ENCODE measurements at regions not wholly inside any gene's neighbourhood (a gene's known extent, or its start where the extent isn't known, plus 50 kb on each side); places are given as distances from the start of the nearest gene placed in this dataset.

DNA sequence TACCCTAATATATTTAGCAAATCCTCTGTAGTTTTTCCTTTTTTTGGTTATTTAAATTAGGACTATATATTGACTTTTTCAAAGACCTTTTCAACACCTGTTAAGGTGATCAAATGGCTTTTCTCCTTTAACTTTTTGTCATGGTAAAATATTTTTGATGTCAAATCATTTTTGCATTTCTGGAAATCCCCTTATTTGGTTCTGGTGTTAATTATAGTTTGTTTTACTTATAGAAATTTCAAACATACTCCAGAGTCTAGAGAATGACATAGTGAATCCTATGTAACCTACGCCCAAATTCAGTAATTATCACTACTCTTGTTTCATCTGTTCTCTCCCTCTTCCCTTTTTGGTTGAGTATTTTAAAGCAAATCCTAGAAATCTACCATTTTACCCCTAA, 121.3 kb upstream of the TBL1XR1 start:
- intact Hi-C loops (cut with DNase I): no loop called here
- DNase-seq: no peak
- WGBS, 2 donors: 94 to 100% methylated on average over 1 of the region's 1 CpG
- Histone ChIP-seq H3K27me3 (no peaks in the 10 kb centered on the region), H3K9me3 (peaks cover 0 to 4% (median 0%) of the 10 kb centered on the region in 3 donors), H3K36me3 (no peaks in the 10 kb centered on the region), H3K4me3 (no peak overlapping the region), H3K4me1 (peaks cover 0 to 6% (median 0%) of the 10 kb centered on the region in 3 donors), H3K27ac (no peak overlapping the region)
- no peak for TF ChIP-seq POLR2A (IDR thresholded peaks at IDR 0.05)
- TF ChIP-seq, protein P1, sequence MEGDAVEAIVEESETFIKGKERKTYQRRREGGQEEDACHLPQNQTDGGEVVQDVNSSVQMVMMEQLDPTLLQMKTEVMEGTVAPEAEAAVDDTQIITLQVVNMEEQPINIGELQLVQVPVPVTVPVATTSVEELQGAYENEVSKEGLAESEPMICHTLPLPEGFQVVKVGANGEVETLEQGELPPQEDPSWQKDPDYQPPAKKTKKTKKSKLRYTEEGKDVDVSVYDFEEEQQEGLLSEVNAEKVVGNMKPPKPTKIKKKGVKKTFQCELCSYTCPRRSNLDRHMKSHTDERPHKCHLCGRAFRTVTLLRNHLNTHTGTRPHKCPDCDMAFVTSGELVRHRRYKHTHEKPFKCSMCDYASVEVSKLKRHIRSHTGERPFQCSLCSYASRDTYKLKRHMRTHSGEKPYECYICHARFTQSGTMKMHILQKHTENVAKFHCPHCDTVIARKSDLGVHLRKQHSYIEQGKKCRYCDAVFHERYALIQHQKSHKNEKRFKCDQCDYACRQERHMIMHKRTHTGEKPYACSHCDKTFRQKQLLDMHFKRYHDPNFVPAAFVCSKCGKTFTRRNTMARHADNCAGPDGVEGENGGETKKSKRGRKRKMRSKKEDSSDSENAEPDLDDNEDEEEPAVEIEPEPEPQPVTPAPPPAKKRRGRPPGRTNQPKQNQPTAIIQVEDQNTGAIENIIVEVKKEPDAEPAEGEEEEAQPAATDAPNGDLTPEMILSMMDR (IDR thresholded peaks at IDR 0.05): no peak

DNA sequence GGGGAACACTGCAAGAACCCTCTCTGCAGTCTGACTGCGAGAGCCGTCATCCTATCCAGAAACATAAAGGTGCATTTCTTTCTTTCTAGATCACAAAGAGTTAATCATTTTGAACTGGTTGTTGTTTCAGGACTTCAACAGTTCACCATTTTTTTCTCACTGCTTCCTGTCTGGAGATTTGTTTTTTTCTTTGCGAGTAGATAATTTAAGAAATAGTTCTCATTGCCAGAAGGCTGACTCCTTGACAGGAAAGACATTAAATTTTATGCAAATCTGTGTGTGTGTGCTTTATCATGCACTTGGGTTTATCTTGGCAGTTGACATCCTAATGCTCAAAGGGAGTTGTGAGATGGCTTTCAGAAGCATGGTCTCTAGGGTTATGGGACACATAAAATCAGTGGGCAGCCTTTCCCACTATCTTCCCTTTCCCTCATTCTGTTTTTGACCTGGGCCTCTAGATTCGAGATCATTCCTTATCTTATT, 123.5 kb upstream of the TBL1XR1 start:
- H3K4me3 ChIP-seq: no peak overlapping the region
- no peaks in the 10 kb centered on the region for H3K36me3 ChIP-seq
- WGBS, 2 donors: 54 to 55% methylated on average over 4 of the region's 4 CpGs
- peaks cover 0 to 4% (median 0%) of the 10 kb centered on the region in 3 donors for H3K9me3 ChIP-seq
- H3K27ac ChIP-seq: no peak overlapping the region
- no peaks in the 10 kb centered on the region for H3K27me3 ChIP-seq
- H3K4me1 ChIP-seq: peaks cover 0 to 6% (median 0%) of the 10 kb centered on the region in 3 donors
- TF ChIP-seq, protein P1 (IDR thresholded peaks at IDR 0.05): no peak
- TF ChIP-seq POLR2A (IDR thresholded peaks at IDR 0.05): no peak
- no peak for DNase-seq
- intact Hi-C loops (cut with DNase I): no loop called here

DNA sequence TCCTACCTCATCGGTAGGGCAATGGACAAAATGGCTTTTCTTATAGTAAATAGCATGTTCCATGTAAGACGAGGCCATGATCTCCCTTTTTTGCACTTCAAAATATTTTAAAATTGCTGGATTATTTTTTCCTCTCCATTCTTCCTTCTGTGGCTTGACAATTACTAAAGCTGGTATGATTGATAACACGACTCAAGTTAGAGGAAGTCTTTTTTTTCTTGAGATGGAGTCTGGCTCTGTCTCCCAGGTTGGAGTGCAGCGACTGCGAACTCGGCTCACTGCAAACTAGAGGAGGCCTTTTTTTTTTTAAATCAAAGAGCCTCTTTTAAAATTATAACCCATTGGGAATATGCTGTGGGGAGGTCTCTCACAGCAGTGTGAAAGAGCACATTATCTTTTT, 124.5 kb upstream of the TBL1XR1 start:
- WGBS, 2 donors: 62 to 75% methylated on average over 6 of the region's 6 CpGs
- H3K9me3 ChIP-seq: peaks cover 0 to 4% (median 0%) of the 10 kb centered on the region in 3 donors
- H3K27me3 ChIP-seq: no peaks in the 10 kb centered on the region
- no peak overlapping the region for H3K27ac ChIP-seq
- TF ChIP-seq, protein P1 (IDR thresholded peaks at IDR 0.05): no peak
- no peak for TF ChIP-seq POLR2A (IDR thresholded peaks at IDR 0.05)
- no peak overlapping the region for H3K4me3 ChIP-seq
- peaks cover 0 to 6% (median 0%) of the 10 kb centered on the region in 3 donors for H3K4me1 ChIP-seq
- no peak for DNase-seq
- no peaks in the 10 kb centered on the region for H3K36me3 ChIP-seq
- intact Hi-C loops (cut with DNase I): no loop called here

DNA sequence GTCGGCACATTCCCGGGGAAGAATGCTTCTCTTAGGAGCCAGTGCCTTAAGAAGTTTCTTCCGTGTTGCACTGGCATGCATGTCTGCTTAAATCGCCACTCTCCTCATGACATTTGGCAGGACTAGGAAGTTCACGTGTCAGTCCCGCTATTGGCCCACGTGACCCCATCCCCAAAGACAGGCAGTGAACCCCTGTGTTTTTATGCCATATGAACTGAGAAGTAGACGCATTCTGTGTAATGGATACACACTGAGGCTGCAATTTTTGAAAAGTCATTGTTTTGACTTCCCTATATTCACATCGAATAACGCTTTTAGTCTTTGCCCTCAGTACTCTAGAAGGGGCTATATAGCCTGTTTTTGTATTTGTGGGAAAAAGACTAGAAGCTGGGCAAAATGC, 125.6 kb upstream of the TBL1XR1 start:
- intact Hi-C loops (cut with DNase I): no loop called here
- no peak for DNase-seq
- TF ChIP-seq, protein P1 (IDR thresholded peaks at IDR 0.05): no peak
- TF ChIP-seq POLR2A (IDR thresholded peaks at IDR 0.05): no peak

DNA sequence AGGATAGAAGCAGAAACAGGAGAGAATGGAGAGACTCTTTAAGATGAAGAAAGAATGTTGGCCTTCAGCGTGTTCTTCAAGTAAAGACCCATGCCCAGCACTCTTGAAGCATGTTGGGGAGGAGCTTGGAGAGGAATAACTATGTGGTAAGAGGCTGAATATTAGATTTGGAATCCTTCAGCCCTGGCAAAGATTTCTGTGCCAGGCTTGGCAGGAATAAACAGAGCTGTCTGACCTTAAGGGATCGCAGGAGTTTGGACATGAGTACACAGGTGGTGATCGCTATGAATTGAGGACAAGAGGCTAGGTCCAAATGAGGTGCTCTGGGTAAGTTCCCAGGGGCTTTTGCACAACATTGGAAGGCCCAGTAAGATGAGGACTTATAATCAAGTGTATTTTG, 132.6 kb upstream of the TBL1XR1 start:
- no peaks in the 10 kb centered on the region for H3K36me3 ChIP-seq
- H3K4me1 ChIP-seq: peaks cover 0 to 14% (median 5%) of the 10 kb centered on the region in 3 donors
- TF ChIP-seq POLR2A (IDR thresholded peaks at IDR 0.05): no peak
- no peak for DNase-seq
- H3K27ac ChIP-seq: no peak overlapping the region
- intact Hi-C loops (cut with DNase I): no loop called here
- 55 to 81% methylated on average over 3 of the region's 3 CpGs for WGBS, 2 donors
- H3K4me3 ChIP-seq: no peak overlapping the region
- H3K9me3 ChIP-seq: no peaks in the 10 kb centered on the region
- H3K27me3 ChIP-seq: no peaks in the 10 kb centered on the region

More for the DNA sequence above, 125.6 kb upstream of the TBL1XR1 start:
- 76 to 88% methylated on average over 10 of the region's 10 CpGs for WGBS, 2 donors
- H3K4me1 ChIP-seq: peaks cover 0 to 6% (median 0%) of the 10 kb centered on the region in 3 donors
- no peaks in the 10 kb centered on the region for H3K9me3 ChIP-seq
- H3K27ac ChIP-seq: no peak overlapping the region
- H3K4me3 ChIP-seq: no peak overlapping the region
- no peaks in the 10 kb centered on the region for H3K27me3 ChIP-seq
- no peaks in the 10 kb centered on the region for H3K36me3 ChIP-seq

DNA sequence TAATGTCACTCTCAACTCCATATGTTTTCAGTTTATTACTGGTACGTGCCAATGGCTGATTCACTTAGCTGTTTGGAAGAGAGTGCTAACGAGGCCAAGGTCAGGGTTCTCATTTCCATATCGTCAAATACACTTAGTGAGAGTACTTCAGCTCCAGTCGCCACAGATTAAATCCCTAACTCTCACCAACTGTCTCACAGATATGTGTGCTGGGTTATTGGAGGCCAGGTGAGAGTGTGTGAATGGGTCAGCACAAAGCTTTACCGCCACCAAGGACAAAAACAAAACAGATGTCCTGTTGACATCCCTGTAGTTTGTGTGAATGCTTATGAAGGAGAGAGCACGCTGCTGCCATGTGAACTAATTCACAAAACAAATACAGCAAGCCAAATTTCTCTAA, 133.5 kb upstream of the TBL1XR1 start:
- Histone ChIP-seq H3K4me3 (no peak overlapping the region), H3K9me3 (no peaks in the 10 kb centered on the region), H3K27me3 (no peaks in the 10 kb centered on the region), H3K27ac (no peak overlapping the region), H3K36me3 (no peaks in the 10 kb centered on the region), H3K4me1 (peaks cover 0 to 19% (median 6%) of the 10 kb centered on the region in 3 donors)
- TF ChIP-seq, protein P1 (IDR thresholded peaks at IDR 0.05): no peak
- TF ChIP-seq POLR2A (IDR thresholded peaks at IDR 0.05): no peak
- intact Hi-C loops (cut with DNase I): no loop called here
- WGBS, 2 donors: 80 to 85% methylated on average over 6 of the region's 6 CpGs
- no peak for DNase-seq
